ENCODE measurements at regions not wholly inside any gene's neighbourhood (a gene's known extent, or its start where the extent isn't known, plus 50 kb on each side); places are given as distances from the start of the nearest gene placed in this dataset.

DNA sequence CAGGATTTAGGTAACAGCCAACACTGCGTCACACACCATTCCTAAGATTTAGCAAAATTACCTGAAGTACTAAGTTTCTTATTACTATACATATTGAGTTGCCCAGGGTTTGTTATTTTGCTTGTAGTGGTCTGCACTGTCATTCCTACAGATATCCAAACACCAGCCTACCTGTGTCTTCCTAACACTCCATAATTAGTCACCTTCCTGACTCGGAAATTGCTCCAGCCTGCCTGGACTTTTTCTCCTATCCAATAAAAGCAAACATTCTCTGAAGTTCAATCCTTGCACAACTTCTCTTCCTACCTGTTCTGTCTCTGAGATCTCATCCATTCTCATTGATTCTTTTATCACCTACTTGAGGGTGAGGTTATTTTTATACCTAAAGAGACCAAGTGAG is 243.9 kb downstream of the NR2F1-AS1 start:
- TF ChIP-seq, protein P1, sequence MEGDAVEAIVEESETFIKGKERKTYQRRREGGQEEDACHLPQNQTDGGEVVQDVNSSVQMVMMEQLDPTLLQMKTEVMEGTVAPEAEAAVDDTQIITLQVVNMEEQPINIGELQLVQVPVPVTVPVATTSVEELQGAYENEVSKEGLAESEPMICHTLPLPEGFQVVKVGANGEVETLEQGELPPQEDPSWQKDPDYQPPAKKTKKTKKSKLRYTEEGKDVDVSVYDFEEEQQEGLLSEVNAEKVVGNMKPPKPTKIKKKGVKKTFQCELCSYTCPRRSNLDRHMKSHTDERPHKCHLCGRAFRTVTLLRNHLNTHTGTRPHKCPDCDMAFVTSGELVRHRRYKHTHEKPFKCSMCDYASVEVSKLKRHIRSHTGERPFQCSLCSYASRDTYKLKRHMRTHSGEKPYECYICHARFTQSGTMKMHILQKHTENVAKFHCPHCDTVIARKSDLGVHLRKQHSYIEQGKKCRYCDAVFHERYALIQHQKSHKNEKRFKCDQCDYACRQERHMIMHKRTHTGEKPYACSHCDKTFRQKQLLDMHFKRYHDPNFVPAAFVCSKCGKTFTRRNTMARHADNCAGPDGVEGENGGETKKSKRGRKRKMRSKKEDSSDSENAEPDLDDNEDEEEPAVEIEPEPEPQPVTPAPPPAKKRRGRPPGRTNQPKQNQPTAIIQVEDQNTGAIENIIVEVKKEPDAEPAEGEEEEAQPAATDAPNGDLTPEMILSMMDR (IDR thresholded peaks at IDR 0.05): no peak
- DNase-seq (no peak), ATAC-seq (no peak)
- H3K36me3 ChIP-seq (ENCODE audit: low read depth): no peaks in the 10 kb centered on the region
- intact Hi-C loops (cut with DNase I, micrococcal nuclease): no loop called here
- H3K4me3 ChIP-seq: no peak overlapping the region
- no peaks in the 10 kb centered on the region for H3K9me3 ChIP-seq
- no peaks in the 10 kb centered on the region for H3K4me1 ChIP-seq (ENCODE audit: low read depth)

DNA sequence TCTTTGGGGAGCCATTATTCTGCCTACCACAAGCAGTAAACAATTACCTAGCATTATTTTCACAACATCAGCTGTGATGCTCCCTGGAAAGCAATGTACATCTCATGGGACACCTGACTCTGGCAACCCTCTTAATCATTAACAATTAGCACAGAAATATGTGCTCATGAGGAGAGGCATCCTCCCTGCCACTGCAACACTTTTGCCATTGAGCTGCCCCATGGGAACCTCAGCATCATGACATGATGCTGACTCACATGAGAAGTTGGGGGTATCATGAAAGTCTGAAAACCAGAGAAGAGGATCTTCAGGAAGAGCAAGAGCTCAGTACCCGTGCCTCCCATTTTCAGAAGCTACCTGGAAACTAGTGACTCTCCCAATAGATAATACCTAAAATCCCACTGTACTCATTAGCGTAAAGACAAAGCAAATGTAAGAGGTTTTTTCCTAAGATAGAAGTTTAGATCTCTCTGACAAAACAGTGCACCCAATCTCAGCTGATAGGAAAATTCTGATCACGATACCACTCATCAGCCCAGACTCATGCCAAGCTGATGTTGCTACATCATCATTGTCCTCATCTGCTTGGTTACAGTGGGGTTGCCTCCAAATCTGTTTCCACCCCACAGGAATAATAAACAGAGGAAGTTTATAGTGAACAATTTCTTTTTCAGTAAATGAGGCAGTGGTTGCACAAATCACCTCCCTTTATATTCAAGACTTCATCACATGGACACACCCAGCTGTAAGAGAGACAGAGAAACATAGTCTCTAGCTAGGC is 244.5 kb downstream of the NR2F1-AS1 start:
- intact Hi-C loops (cut with DNase I, micrococcal nuclease): no loop called here
- DNase-seq: no peak
- TF ChIP-seq, protein P1 (IDR thresholded peaks at IDR 0.05): no peak

DNA sequence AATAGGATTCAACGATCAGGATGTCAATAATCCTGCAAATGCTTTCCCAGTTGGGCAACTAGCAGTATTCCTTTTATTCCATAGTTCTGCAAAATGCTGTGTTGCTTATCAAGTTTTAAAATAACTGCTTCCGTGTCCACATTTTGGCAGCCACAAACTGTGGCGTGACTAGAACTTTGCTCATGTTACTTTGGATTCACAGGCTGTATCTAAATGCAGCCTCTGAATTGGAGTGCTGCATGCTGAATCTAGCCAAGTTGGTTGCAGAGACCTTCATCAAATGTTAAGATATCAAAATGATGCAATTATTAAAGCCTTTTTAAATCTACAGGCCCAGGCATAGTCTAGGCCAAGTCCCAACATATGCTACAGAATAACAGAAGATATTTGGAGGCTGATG is 249.2 kb downstream of the NR2F1-AS1 start:
- intact Hi-C loops (cut with DNase I, micrococcal nuclease): no loop called here
- TF ChIP-seq, protein P1 (IDR thresholded peaks at IDR 0.05): no peak
- no peak overlapping the region for H3K4me3 ChIP-seq
- no peak for ATAC-seq
- H3K4me1 ChIP-seq (ENCODE audit: low read depth): no peaks in the 10 kb centered on the region
- no peaks in the 10 kb centered on the region for H3K36me3 ChIP-seq (ENCODE audit: low read depth)
- DNase-seq: no peak
- H3K9me3 ChIP-seq: no peaks in the 10 kb centered on the region

More for the DNA sequence above, 244.5 kb downstream of the NR2F1-AS1 start:
- Histone ChIP-seq H3K36me3 (ENCODE audit: low read depth) (no peaks in the 10 kb centered on the region), H3K4me1 (ENCODE audit: low read depth) (no peaks in the 10 kb centered on the region), H3K4me3 (no peak overlapping the region), H3K9me3 (no peaks in the 10 kb centered on the region)
- no peak for ATAC-seq

DNA sequence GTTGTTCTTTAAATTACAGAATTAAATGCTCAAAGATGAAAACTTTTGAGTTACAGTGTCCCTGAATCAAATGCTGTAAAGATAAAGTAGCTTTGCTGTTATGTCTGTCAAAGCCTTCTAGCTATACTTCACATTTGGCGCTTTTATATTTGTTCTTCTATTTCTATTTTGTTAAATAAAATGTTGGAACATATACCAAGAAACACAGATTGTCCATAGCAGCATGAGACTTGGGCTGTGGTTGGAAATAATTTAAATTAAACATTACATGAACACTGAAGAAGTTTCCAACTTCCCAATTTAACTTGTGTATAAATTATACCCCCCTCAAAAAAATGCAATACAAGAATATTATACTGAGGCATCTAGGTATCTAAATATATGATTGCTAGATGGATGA is 249.8 kb downstream of the NR2F1-AS1 start:
- H3K4me1 ChIP-seq (ENCODE audit: low read depth): no peaks in the 10 kb centered on the region
- H3K9me3 ChIP-seq: no peaks in the 10 kb centered on the region
- ATAC-seq (no peak), DNase-seq (no peak)
- H3K4me3 ChIP-seq: no peak overlapping the region
- TF ChIP-seq, protein P1 (IDR thresholded peaks at IDR 0.05): no peak
- intact Hi-C loops (cut with DNase I, micrococcal nuclease): no loop called here
- no peaks in the 10 kb centered on the region for H3K36me3 ChIP-seq (ENCODE audit: low read depth)

DNA sequence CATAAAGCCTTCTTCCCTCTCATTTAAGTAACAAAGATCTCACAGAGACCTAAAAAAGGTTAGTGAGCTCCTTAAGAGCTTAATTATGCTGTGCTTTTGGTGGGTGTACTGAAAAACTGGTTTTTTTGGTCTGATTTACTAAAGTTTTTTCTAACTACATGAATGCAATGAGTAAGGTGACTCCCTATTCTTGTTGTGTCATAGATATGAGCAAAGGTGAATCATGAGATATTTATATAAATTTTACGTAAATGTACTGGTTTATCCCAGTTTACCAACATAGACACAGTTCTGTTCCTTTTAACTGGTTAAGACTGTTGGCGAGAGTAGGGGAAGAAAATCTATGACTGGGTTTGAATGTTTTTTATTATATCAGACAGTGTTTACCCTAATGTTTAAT is 250.5 kb downstream of the NR2F1-AS1 start:
- no peaks in the 10 kb centered on the region for H3K36me3 ChIP-seq (ENCODE audit: low read depth)
- H3K9me3 ChIP-seq: no peaks in the 10 kb centered on the region
- ATAC-seq (no peak), DNase-seq (no peak)
- intact Hi-C loops (cut with DNase I, micrococcal nuclease): no loop called here
- TF ChIP-seq, protein P1 (IDR thresholded peaks at IDR 0.05): no peak
- no peaks in the 10 kb centered on the region for H3K4me1 ChIP-seq (ENCODE audit: low read depth)
- H3K4me3 ChIP-seq: no peak overlapping the region

All from mucosa of descending colon (tissue), 3 donors.